ENCODE measurements at regions not wholly inside any gene's neighbourhood (a gene's known extent, or its start where the extent isn't known, plus 50 kb on each side); places are given as distances from the start of the nearest gene placed in this dataset.
"Not testable (repeated sequence)": the region's sequence is repeated elsewhere in the genome, so short reads cannot be mapped to it uniquely, and the experiment has no call there.

- POLR2A ChIA-PET (ENCODE audit: low non-redundant PET); H3K4me3 ChIP-seq (ENCODE audit: low read depth, low read length, poor library complexity, severe bottlenecking); H3K27me3 ChIP-seq (replicated peaks; ENCODE audit: insufficient read depth, low read depth, low read length, poor library complexity); H3K36me3 ChIP-seq (ENCODE audit: insufficient read depth, low read length, poor library complexity, severe bottlenecking); H3K27ac ChIP-seq (ENCODE audit: low read depth, low read length, poor library complexity, severe bottlenecking); CTCF ChIA-PET; DNase-seq (ENCODE audit: low spot score); H3K9me3 ChIP-seq (ENCODE audit: low read depth, low read length, poor library complexity, severe bottlenecking); BruUV-seq (replicated peaks); H3K4me1 ChIP-seq (ENCODE audit: insufficient read depth, low read length, poor library complexity, severe bottlenecking): not testable (repeated sequence)
- intact Hi-C loops (cut with micrococcal nuclease; ENCODE audit: unreplicated experiment), result loop anchor here (5.0 kb wide), 1 partner anchor 121 kb away; no protein-coding TSS in a partner anchor
These were observed 162.4 kb downstream of the TMEM121 start for GRCh38 chr14:105688664-105689221.

- no peaks in the 10 kb centered on the region for H3K36me3 ChIP-seq (ENCODE audit: insufficient read depth, low read length, poor library complexity, severe bottlenecking)
- no peaks in the 10 kb centered on the region for H3K27me3 ChIP-seq (replicated peaks; ENCODE audit: insufficient read depth, low read depth, low read length, poor library complexity)
- ChIA-PET POLR2A (ENCODE audit: low non-redundant PET) (no interaction called here), CTCF (no interaction called here)
- intact Hi-C loops (cut with micrococcal nuclease; ENCODE audit: unreplicated experiment), result loop anchor here (5.0 kb wide), 1 partner anchor 122 kb away; no protein-coding TSS in a partner anchor
- no peak overlapping the region for H3K27ac ChIP-seq (ENCODE audit: low read depth, low read length, poor library complexity, severe bottlenecking)
- TF ChIP-seq EZH2 (IDR thresholded peaks at IDR 0.05; ENCODE audit: borderline replicate concordance, low read depth, low read length, poor library complexity, severe bottlenecking) (no peak), CTCF (conservative IDR thresholded peaks at IDR 0.05; ENCODE audit: low read depth, low read length) (no peak)
- DNase-seq (ENCODE audit: low spot score), result no peak
- no peak overlapping the region for H3K4me3 ChIP-seq (ENCODE audit: low read depth, low read length, poor library complexity, severe bottlenecking)
- BruUV-seq (replicated peaks), result no TSS peak
- H3K4me1 ChIP-seq (ENCODE audit: insufficient read depth, low read length, poor library complexity, severe bottlenecking), result no peaks in the 10 kb centered on the region
- no peaks in the 10 kb centered on the region for H3K9me3 ChIP-seq (ENCODE audit: low read depth, low read length, poor library complexity, severe bottlenecking)
These were observed 163.3 kb downstream of the TMEM121 start for GRCh38 chr14:105689722-105690121.

- H3K4me3 ChIP-seq (ENCODE audit: low read depth, low read length, poor library complexity, severe bottlenecking), result no peak overlapping the region
- TF ChIP-seq CTCF (conservative IDR thresholded peaks at IDR 0.05; ENCODE audit: low read depth, low read length) (no peak), EZH2 (IDR thresholded peaks at IDR 0.05; ENCODE audit: borderline replicate concordance, low read depth, low read length, poor library complexity, severe bottlenecking) (no peak)
- H3K36me3 ChIP-seq (ENCODE audit: insufficient read depth, low read length, poor library complexity, severe bottlenecking), result no peaks in the 10 kb centered on the region
- intact Hi-C loops (cut with micrococcal nuclease; ENCODE audit: unreplicated experiment), result no loop called here
- no peaks in the 10 kb centered on the region for H3K27me3 ChIP-seq (replicated peaks; ENCODE audit: insufficient read depth, low read depth, low read length, poor library complexity)
- H3K27ac ChIP-seq (ENCODE audit: low read depth, low read length, poor library complexity, severe bottlenecking), result no peak overlapping the region
- CTCF ChIA-PET, result no interaction called here
- H3K9me3 ChIP-seq (ENCODE audit: low read depth, low read length, poor library complexity, severe bottlenecking), result no peaks in the 10 kb centered on the region
- POLR2A ChIA-PET (ENCODE audit: low non-redundant PET), result no interaction called here
- no peak for DNase-seq (ENCODE audit: low spot score)
- no peaks in the 10 kb centered on the region for H3K4me1 ChIP-seq (ENCODE audit: insufficient read depth, low read length, poor library complexity, severe bottlenecking)
- no TSS peak for BruUV-seq (replicated peaks)
These were observed 164.3 kb downstream of the TMEM121 start for GRCh38 chr14:105690671-105691070.

- H3K4me3 ChIP-seq (ENCODE audit: low read depth, low read length, poor library complexity, severe bottlenecking); POLR2A ChIA-PET (ENCODE audit: low non-redundant PET); intact Hi-C loops (cut with micrococcal nuclease; ENCODE audit: unreplicated experiment); H3K36me3 ChIP-seq (ENCODE audit: insufficient read depth, low read length, poor library complexity, severe bottlenecking); H3K27ac ChIP-seq (ENCODE audit: low read depth, low read length, poor library complexity, severe bottlenecking); H3K27me3 ChIP-seq (replicated peaks; ENCODE audit: insufficient read depth, low read depth, low read length, poor library complexity); BruUV-seq (replicated peaks); H3K9me3 ChIP-seq (ENCODE audit: low read depth, low read length, poor library complexity, severe bottlenecking); H3K4me1 ChIP-seq (ENCODE audit: insufficient read depth, low read length, poor library complexity, severe bottlenecking); DNase-seq (ENCODE audit: low spot score); CTCF ChIA-PET: not testable (repeated sequence)
These were observed 165.1 kb downstream of the TMEM121 start for GRCh38 chr14:105691321-105692109.

- H3K4me3 ChIP-seq (ENCODE audit: low read depth, low read length, poor library complexity, severe bottlenecking); CTCF ChIA-PET; H3K4me1 ChIP-seq (ENCODE audit: insufficient read depth, low read length, poor library complexity, severe bottlenecking); POLR2A ChIA-PET (ENCODE audit: low non-redundant PET); BruUV-seq (replicated peaks); DNase-seq (ENCODE audit: low spot score); H3K27me3 ChIP-seq (replicated peaks; ENCODE audit: insufficient read depth, low read depth, low read length, poor library complexity); H3K9me3 ChIP-seq (ENCODE audit: low read depth, low read length, poor library complexity, severe bottlenecking); intact Hi-C loops (cut with micrococcal nuclease; ENCODE audit: unreplicated experiment); H3K36me3 ChIP-seq (ENCODE audit: insufficient read depth, low read length, poor library complexity, severe bottlenecking); H3K27ac ChIP-seq (ENCODE audit: low read depth, low read length, poor library complexity, severe bottlenecking): not testable (repeated sequence)
These were observed 165.8 kb downstream of the TMEM121 start for GRCh38 chr14:105692110-105692685.
